Mesendoderm (in vitro differentiated cells): ENCODE measurements at regions not wholly inside any gene's neighbourhood (a gene's known extent, or its start where the extent isn't known, plus 50 kb on each side); places are given as distances from the start of the nearest gene placed in this dataset.

ENCODE experiments used
- DNase-seq: peaks from one replicate; pipeline ENCODE4 v3.0.0; 2013
- H2AK5ac ChIP-seq: 2 replicates; pipeline ENCODE4 v1.6.1; 2013; ENCODE audit warnings: low read length, inconsistent platforms
- H2BK120ac ChIP-seq: 2 replicates; pipeline ENCODE4 v1.6.1; 2013; ENCODE audit warnings: low read depth, mild to moderate bottlenecking, low read length, moderate library complexity, mixed read lengths
- H2BK15ac ChIP-seq: replicated peaks from 2 replicates; pipeline ENCODE4 v1.6.1; 2013; ENCODE audit warnings: low read depth, mild to moderate bottlenecking, moderate library complexity
- H2BK5ac ChIP-seq: 2 replicates; pipeline ENCODE4 v1.6.1; 2013; ENCODE audit warnings: low read length, inconsistent platforms
- H3K18ac ChIP-seq: 2 replicates; pipeline ENCODE4 v1.6.1; 2013; ENCODE audit warnings: mild to moderate bottlenecking, low read length, mixed read lengths
- H3K23ac ChIP-seq: one replicate; pipeline ENCODE4 v1.6.1; 2013; ENCODE audit warnings: low read length
- H3K27ac ChIP-seq: 2 replicates; pipeline ENCODE4 v1.5.1; 2013; ENCODE audit warnings: low read depth, mild to moderate bottlenecking, inconsistent platforms, low read length, moderate library complexity
- H3K27me3 ChIP-seq: 2 replicates; pipeline ENCODE4 v1.6.1; 2013; ENCODE audit warnings: low read length, control low read depth, mild to moderate bottlenecking, inconsistent platforms; ENCODE audit not compliant: insufficient read depth, poor library complexity
- H3K36me3 ChIP-seq: 2 replicates; pipeline ENCODE4 v1.6.1; 2013; ENCODE audit warnings: low read length, inconsistent platforms; ENCODE audit not compliant: control insufficient read depth, insufficient read depth
- H3K4ac ChIP-seq: one replicate; pipeline ENCODE4 v1.6.1; 2013; ENCODE audit warnings: low read depth, mild to moderate bottlenecking, low read length, moderate library complexity
- H3K4me1 ChIP-seq: 2 replicates; pipeline ENCODE4 v1.6.1; 2013; ENCODE audit warnings: low read depth, low read length, inconsistent platforms; ENCODE audit not compliant: control insufficient read depth
- H3K4me2 ChIP-seq: 2 replicates; pipeline ENCODE4 v1.6.1; 2013; ENCODE audit warnings: low read length
- H3K4me3 ChIP-seq: 2 replicates; pipeline ENCODE4 v1.5.1; 2013; ENCODE audit warnings: mild to moderate bottlenecking, low read length
- H3K56ac ChIP-seq: one replicate; pipeline ENCODE4 v1.6.1; 2013; ENCODE audit warnings: low read length
- H3K79me1 ChIP-seq: 2 replicates; pipeline ENCODE4 v1.6.1; 2013; ENCODE audit warnings: low read length, inconsistent platforms
- H3K79me2 ChIP-seq: 2 replicates; pipeline ENCODE4 v1.6.1; 2013; ENCODE audit warnings: mild to moderate bottlenecking, low read length; ENCODE audit not compliant: control insufficient read depth, insufficient read depth
- H3K9ac ChIP-seq: 2 replicates; pipeline ENCODE4 v1.6.1; 2013; ENCODE audit warnings: low read length, inconsistent platforms
- H4K5ac ChIP-seq: one replicate; pipeline ENCODE4 v1.6.1; 2013; ENCODE audit warnings: low read length
- H4K8ac ChIP-seq: one replicate; pipeline ENCODE4 v1.6.1; 2013; ENCODE audit warnings: low read depth, mild to moderate bottlenecking, control low read depth, low read length, moderate library complexity
- WGBS: extraction: QIAGEN DNeasy Blood & Tissue Kit; methylation state at CpG from one replicate; pipeline ENCODE4 v1.1.7; 2013; ENCODE audit warnings: low lambda C conversion rate, missing lambda C conversion rate; ENCODE audit not compliant: insufficient coverage; ENCODE audit errors: extremely low coverage; 5-methylcytosine and 5-hydroxymethylcytosine counted together

DNA sequence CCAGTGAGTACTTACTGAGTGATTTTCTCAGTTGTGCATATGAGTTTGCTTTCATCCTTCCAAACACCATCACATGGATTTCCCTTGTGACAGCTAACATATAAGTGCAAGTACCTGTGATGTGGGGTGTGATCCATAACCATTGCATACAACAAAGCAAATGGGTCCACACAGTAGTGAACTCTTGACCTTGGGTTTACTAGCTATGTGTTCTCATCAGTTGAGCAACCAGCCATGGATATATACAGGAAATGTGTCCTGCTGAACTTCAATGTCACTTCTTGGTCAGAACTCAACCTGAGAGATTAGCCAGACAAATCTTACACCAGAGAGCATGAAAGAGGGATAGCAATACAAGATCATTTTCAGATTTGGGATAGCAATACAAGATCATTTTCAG lies 420.9 kb upstream of the KCNH7 start:
- Histone ChIP-seq H3K79me1 (no peaks in the 10 kb centered on the region), H4K8ac (no peak overlapping the region)

DNA sequence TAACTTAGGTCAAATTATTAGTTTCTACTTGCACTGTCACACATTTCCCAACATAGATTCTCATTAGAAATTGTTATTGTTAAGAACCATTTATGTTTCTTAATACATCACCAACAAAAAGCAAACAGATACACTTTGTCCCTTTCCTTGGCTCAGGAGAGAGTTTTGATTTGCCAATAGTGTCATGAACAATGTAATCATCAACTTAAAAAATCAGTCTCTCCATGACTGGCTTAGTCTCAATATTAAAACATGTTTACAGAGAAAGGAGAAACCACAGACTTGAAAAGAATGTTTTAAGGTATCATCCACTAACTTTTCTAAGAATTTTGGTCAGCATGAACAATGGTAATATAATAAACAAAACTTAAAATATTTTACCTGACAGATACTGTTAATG lies 416.5 kb upstream of the KCNH7 start:
- Histone ChIP-seq H3K27ac (no peak overlapping the region), H2BK15ac (no peak overlapping the region), H3K4me2 (no peak overlapping the region), H2BK5ac (no peak overlapping the region), H3K23ac (no peak overlapping the region), H3K56ac (no peak overlapping the region), H3K4me1 (no peaks in the 10 kb centered on the region), H3K27me3 (no peaks in the 10 kb centered on the region), H3K18ac (no peak overlapping the region), H3K79me1 (no peaks in the 10 kb centered on the region), H3K36me3 (no peaks in the 10 kb centered on the region), H2BK120ac (no peak overlapping the region), H3K79me2 (no peaks in the 10 kb centered on the region), H4K8ac (no peak overlapping the region), H3K4me3 (no peak overlapping the region), H2AK5ac (no peak overlapping the region), H4K5ac (no peak overlapping the region), H3K9ac (no peak overlapping the region), H3K4ac (no peak overlapping the region)
- DNase-seq, result no peak

More for the DNA sequence above, 420.9 kb upstream of the KCNH7 start:
- Histone ChIP-seq H3K56ac (no peak overlapping the region), H2BK5ac (no peak overlapping the region), H3K36me3 (no peaks in the 10 kb centered on the region), H3K23ac (no peak overlapping the region), H2BK15ac (no peak overlapping the region), H3K4me1 (no peaks in the 10 kb centered on the region), H3K4ac (no peak overlapping the region), H2AK5ac (no peak overlapping the region), H3K9ac (no peak overlapping the region), H3K27ac (no peak overlapping the region), H3K18ac (no peak overlapping the region), H3K27me3 (no peaks in the 10 kb centered on the region), H4K5ac (no peak overlapping the region), H3K4me2 (no peak overlapping the region), H3K4me3 (no peak overlapping the region), H2BK120ac (no peak overlapping the region), H3K79me2 (no peaks in the 10 kb centered on the region)
- no peak for DNase-seq

GRCh38 chr2:163253621-163254285 lies 415.2 kb upstream of the KCNH7 start:
- H4K5ac ChIP-seq, result no peak overlapping the region
- H3K27ac ChIP-seq, result no peak overlapping the region
- H3K23ac ChIP-seq, result no peak overlapping the region
- H2BK5ac ChIP-seq, result no peak overlapping the region
- H3K4ac ChIP-seq, result no peak overlapping the region
- H3K18ac ChIP-seq, result no peak overlapping the region
- H3K56ac ChIP-seq, result no peak overlapping the region
- no CpG with 5 or more reads among the region's 6 CpGs for WGBS
- no peaks in the 10 kb centered on the region for H3K27me3 ChIP-seq
- no peaks in the 10 kb centered on the region for H3K79me1 ChIP-seq
- no peak for DNase-seq
- H3K79me2 ChIP-seq, result no peaks in the 10 kb centered on the region
- H3K9ac ChIP-seq, result no peak overlapping the region
- H4K8ac ChIP-seq, result no peak overlapping the region
- no peak overlapping the region for H2AK5ac ChIP-seq
- no peaks in the 10 kb centered on the region for H3K4me1 ChIP-seq
- no peaks in the 10 kb centered on the region for H3K36me3 ChIP-seq
- H3K4me2 ChIP-seq, result no peak overlapping the region
- no peak overlapping the region for H3K4me3 ChIP-seq
- H2BK15ac ChIP-seq, result no peak overlapping the region
- no peak overlapping the region for H2BK120ac ChIP-seq

- H3K79me1 ChIP-seq, result no peaks in the 10 kb centered on the region
- no peak overlapping the region for H2BK15ac ChIP-seq
- H2AK5ac ChIP-seq, result no peak overlapping the region
- DNase-seq, result no peak
- no peak overlapping the region for H3K56ac ChIP-seq
- H4K8ac ChIP-seq, result no peak overlapping the region
- no peaks in the 10 kb centered on the region for H3K79me2 ChIP-seq
- no peak overlapping the region for H2BK5ac ChIP-seq
- no peak overlapping the region for H3K18ac ChIP-seq
- H3K4me3 ChIP-seq, result no peak overlapping the region
- H2BK120ac ChIP-seq, result no peak overlapping the region
- no peak overlapping the region for H4K5ac ChIP-seq
- H3K27ac ChIP-seq, result no peak overlapping the region
- no peak overlapping the region for H3K4me2 ChIP-seq
- H3K23ac ChIP-seq, result no peak overlapping the region
- no peaks in the 10 kb centered on the region for H3K36me3 ChIP-seq
- H3K4ac ChIP-seq, result no peak overlapping the region
- no peaks in the 10 kb centered on the region for H3K27me3 ChIP-seq
- H3K9ac ChIP-seq, result no peak overlapping the region
- H3K4me1 ChIP-seq, result peaks cover 5% of the 10 kb centered on the region
- WGBS, result no CpG with 5 or more reads among the region's 3 CpGs
Measured at GRCh38 chr2:163252199-163252598, 413.6 kb upstream of the KCNH7 start.

DNA sequence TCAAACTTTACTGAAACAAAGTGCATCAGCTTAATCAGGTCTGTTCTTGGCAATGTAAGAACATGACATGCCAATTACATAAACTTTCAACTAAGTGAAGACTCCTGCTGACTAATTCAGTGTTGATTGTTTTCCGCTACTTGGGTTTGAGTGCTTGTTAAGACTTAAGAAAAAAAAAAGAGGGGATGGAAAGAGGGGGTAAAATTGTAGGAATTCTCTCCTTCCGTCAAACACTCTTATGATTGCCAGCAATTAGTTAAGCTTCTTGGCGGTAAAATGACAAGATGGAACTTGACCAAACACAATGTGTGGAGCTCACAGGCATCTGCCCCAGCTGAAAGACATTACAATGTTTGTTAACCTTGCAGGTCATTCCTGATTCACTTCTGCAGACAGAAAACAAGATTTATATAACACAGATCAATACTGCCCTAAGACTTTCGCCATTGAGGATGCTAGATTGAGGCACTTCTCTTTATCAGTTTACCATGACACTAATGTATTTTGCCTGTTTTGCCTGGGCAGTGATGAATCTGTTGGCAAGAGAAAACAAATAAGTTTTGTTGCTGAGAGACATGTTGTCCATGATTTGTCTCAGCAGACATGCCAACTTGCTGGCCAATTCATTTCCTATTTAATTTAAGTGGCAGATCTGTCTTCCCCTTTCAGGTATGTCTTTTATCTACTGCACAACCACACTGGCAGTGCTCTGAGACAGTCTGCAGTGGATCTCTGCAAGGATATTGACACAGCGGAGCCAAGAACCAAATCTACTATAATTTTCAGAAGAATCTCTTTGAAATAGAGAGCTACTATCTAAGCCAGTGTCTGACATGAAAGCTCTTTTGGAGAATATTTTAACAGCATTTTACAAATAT lies 410.0 kb upstream of the KCNH7 start:
- Histone ChIP-seq H2BK120ac (no peak overlapping the region), H3K4me2 (no peak overlapping the region), H2AK5ac (no peak overlapping the region), H3K27me3 (no peaks in the 10 kb centered on the region), H3K9ac (no peak overlapping the region), H3K4me1 (peaks cover 6% of the 10 kb centered on the region), H4K8ac (no peak overlapping the region), H4K5ac (no peak overlapping the region), H3K4me3 (no peak overlapping the region), H3K23ac (no peak overlapping the region), H2BK15ac (no peak overlapping the region), H3K56ac (no peak overlapping the region), H2BK5ac (no peak overlapping the region), H3K18ac (no peak overlapping the region), H3K27ac (no peak overlapping the region), H3K79me2 (no peaks in the 10 kb centered on the region), H3K36me3 (no peaks in the 10 kb centered on the region), H3K4ac (no peak overlapping the region), H3K79me1 (no peaks in the 10 kb centered on the region)
- no CpG with 5 or more reads among the region's 5 CpGs for WGBS
- peak; percentile 51 for DNase-seq
